ENCODE measurements at regions not wholly inside any gene's neighbourhood (a gene's known extent, or its start where the extent isn't known, plus 50 kb on each side); places are given as distances from the start of the nearest gene placed in this dataset.

DNA sequence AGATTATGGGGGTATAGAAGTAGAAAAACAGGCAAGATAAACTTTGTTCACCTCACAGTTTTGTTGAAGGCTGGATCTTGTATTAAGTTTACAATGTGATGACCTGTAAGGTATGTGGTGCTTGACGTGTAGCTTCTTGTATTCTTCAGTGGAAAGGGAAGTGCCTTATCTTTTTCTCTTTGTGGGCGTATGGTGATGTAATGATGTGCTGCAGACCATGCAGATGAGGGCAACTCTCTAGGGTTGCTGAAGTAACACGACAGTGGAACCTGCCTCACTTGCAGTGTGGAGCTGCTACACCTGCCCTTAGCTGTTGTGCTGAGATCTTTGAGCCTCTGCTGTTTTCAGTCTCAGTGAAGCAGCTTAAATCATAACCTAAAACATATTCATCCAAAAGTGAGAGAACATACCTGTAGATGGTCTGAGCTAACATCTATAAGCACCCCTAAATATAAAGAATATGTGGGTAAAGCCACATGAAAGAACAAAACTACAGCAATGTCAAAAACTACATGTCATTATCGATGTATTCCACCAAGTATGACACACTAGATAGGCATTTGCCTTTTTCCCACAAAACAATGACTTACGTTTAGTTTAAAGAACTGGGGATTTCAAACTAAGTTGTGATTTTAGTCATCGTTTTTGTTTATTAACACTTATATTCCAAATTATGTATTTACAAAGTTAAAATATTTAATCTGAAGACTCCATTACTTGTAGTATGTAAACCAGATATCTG is 1144.1 kb downstream of the CNTNAP5 start:
- TF ChIP-seq, protein P1, sequence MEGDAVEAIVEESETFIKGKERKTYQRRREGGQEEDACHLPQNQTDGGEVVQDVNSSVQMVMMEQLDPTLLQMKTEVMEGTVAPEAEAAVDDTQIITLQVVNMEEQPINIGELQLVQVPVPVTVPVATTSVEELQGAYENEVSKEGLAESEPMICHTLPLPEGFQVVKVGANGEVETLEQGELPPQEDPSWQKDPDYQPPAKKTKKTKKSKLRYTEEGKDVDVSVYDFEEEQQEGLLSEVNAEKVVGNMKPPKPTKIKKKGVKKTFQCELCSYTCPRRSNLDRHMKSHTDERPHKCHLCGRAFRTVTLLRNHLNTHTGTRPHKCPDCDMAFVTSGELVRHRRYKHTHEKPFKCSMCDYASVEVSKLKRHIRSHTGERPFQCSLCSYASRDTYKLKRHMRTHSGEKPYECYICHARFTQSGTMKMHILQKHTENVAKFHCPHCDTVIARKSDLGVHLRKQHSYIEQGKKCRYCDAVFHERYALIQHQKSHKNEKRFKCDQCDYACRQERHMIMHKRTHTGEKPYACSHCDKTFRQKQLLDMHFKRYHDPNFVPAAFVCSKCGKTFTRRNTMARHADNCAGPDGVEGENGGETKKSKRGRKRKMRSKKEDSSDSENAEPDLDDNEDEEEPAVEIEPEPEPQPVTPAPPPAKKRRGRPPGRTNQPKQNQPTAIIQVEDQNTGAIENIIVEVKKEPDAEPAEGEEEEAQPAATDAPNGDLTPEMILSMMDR (IDR thresholded peaks at IDR 0.05), result no peak
- TF ChIP-seq POLR2A (IDR thresholded peaks at IDR 0.05), result no peak
- no peak for TF ChIP-seq EP300 (IDR thresholded peaks at IDR 0.05)
